ENCODE measurements at regions not wholly inside any gene's neighbourhood (a gene's known extent, or its start where the extent isn't known, plus 50 kb on each side); places are given as distances from the start of the nearest gene placed in this dataset.
"Not testable (repeated sequence)": the region's sequence is repeated elsewhere in the genome, so short reads cannot be mapped to it uniquely, and the experiment has no call there.

- DNase-seq (ENCODE audit: low spot score), result no peak
Measured at GRCh38 chr2:147181351-147182029, 663.3 kb upstream of the ACVR2A start.

- no peak for DNase-seq (ENCODE audit: low spot score)
Measured at GRCh38 chr2:147177071-147177857, 667.6 kb upstream of the ACVR2A start.

GRCh38 chr2:147174824-147175254 is 670.0 kb upstream of the ACVR2A start:
- no peak for DNase-seq (ENCODE audit: low spot score)

GRCh38 chr2:147173798-147174197 is 671.0 kb upstream of the ACVR2A start:
- DNase-seq (ENCODE audit: low spot score), result no peak

- peak; percentile 12 for DNase-seq (ENCODE audit: low spot score)
Measured at GRCh38 chr2:147173189-147173581, 671.6 kb upstream of the ACVR2A start.

GRCh38 chr2:147172493-147173188 is 672.2 kb upstream of the ACVR2A start:
- DNase-seq (ENCODE audit: low spot score), result no peak

- no peak for DNase-seq (ENCODE audit: low spot score)
Measured at GRCh38 chr2:147171941-147172340, 672.9 kb upstream of the ACVR2A start.

- DNase-seq (ENCODE audit: low spot score), result no peak
Measured at GRCh38 chr2:147170932-147171331, 673.9 kb upstream of the ACVR2A start.

- no peak for DNase-seq (ENCODE audit: low spot score)
Measured at GRCh38 chr2:147165697-147166382, 679.0 kb upstream of the ACVR2A start.

- no peak for DNase-seq (ENCODE audit: low spot score)
Measured at GRCh38 chr2:147164563-147164962, 680.3 kb upstream of the ACVR2A start.

GRCh38 chr2:147161746-147162145 is 683.1 kb upstream of the ACVR2A start:
- DNase-seq (ENCODE audit: low spot score), result no peak

GRCh38 chr2:147156970-147157369 is 687.9 kb upstream of the ACVR2A start:
- DNase-seq (ENCODE audit: low spot score), result no peak

GRCh38 chr2:147150241-147150635 is 694.6 kb upstream of the ACVR2A start:
- no peak for DNase-seq (ENCODE audit: low spot score)

- DNase-seq (ENCODE audit: low spot score), result no peak
Measured at GRCh38 chr2:147149575-147150240, 695.1 kb upstream of the ACVR2A start.

GRCh38 chr2:147147802-147148201 is 697.0 kb upstream of the ACVR2A start:
- no peak for DNase-seq (ENCODE audit: low spot score)

GRCh38 chr2:147141930-147142329 is 702.9 kb upstream of the ACVR2A start:
- DNase-seq (ENCODE audit: low spot score), result no peak

- not testable (repeated sequence) for DNase-seq (ENCODE audit: low spot score)
Measured at GRCh38 chr2:147139732-147140131, 705.1 kb upstream of the ACVR2A start.

- DNase-seq (ENCODE audit: low spot score), result no peak
Measured at GRCh38 chr2:147137711-147138110, 707.1 kb upstream of the ACVR2A start.

- no peak for DNase-seq (ENCODE audit: low spot score)
Measured at GRCh38 chr2:147135376-147135775, 709.5 kb upstream of the ACVR2A start.

- no peak for DNase-seq (ENCODE audit: low spot score)
Measured at GRCh38 chr2:147133286-147133908, 711.4 kb upstream of the ACVR2A start.

- DNase-seq (ENCODE audit: low spot score), result no peak
Measured at GRCh38 chr2:147125145-147125544, 719.7 kb upstream of the ACVR2A start.
